Fibroblast of lung (primary cell): ENCODE measurements at regions not wholly inside any gene's neighbourhood (a gene's known extent, or its start where the extent isn't known, plus 50 kb on each side); places are given as distances from the start of the nearest gene placed in this dataset.

Source experiments
- EZH2 ChIP-seq: IDR thresholded peaks from 2 replicates; pipeline ENCODE4 v1.5.1; 2012; ENCODE audit warnings: low read length, control low read depth, mild to moderate bottlenecking; ENCODE audit errors: missing control alignments
- TF ChIP-seq, protein P1 (sequence below), 2 donors: IDR thresholded peaks in 1 of 2; conservative IDR thresholded peaks in 1 of 2; 1 replicate in 1 of 2; 2 replicates in 1 of 2; pipeline ENCODE4 v1.5.1; 2011 to 2012; ENCODE audit warnings: low read length in 2 of 2, control low read depth in 1 of 2, inconsistent platforms in 1 of 2, low read depth in 1 of 2, mild to moderate bottlenecking in 1 of 2

DNA sequence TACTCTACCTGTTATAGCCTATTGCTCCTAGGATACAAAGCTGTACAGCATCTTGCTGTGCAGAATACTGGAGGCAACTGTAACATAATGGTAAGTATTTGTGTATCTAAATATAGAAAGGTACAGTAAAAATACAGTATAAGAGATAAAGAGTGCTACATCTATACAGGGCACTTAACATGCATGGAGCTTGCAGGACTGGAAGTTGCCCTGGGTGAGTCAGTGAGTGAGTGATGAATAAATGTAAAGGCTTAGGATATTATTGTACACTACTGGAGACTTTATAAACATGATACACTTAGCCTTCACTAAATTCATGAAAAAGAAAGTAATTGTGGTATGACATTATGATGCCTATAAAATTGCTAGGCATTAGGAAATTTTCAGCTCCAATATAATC, 65.5 kb upstream of the OSMR start:
- TF ChIP-seq, protein P1, sequence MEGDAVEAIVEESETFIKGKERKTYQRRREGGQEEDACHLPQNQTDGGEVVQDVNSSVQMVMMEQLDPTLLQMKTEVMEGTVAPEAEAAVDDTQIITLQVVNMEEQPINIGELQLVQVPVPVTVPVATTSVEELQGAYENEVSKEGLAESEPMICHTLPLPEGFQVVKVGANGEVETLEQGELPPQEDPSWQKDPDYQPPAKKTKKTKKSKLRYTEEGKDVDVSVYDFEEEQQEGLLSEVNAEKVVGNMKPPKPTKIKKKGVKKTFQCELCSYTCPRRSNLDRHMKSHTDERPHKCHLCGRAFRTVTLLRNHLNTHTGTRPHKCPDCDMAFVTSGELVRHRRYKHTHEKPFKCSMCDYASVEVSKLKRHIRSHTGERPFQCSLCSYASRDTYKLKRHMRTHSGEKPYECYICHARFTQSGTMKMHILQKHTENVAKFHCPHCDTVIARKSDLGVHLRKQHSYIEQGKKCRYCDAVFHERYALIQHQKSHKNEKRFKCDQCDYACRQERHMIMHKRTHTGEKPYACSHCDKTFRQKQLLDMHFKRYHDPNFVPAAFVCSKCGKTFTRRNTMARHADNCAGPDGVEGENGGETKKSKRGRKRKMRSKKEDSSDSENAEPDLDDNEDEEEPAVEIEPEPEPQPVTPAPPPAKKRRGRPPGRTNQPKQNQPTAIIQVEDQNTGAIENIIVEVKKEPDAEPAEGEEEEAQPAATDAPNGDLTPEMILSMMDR (conservative IDR thresholded peaks at IDR 0.05 in 1 of 2, IDR thresholded peaks at IDR 0.05 in 1 of 2; ENCODE audit: low read depth in 1 of 2, low read length in 2 of 2), result no peak
- TF ChIP-seq EZH2, result no peak
